ENCODE measurements at regions not wholly inside any gene's neighbourhood (a gene's known extent, or its start where the extent isn't known, plus 50 kb on each side); places are given as distances from the start of the nearest gene placed in this dataset.

GRCh38 chr3:166223120-166223519 lies 385.9 kb upstream of the BCHE start:
- TF ChIP-seq CTCF (IDR thresholded peaks at IDR 0.05) (no peak), POLR2AphosphoS5 (IDR thresholded peaks at IDR 0.05) (no peak)

All from esophagus muscularis mucosa (tissue), 3 donors.